Calu3 (cell line): ENCODE measurements at regions not wholly inside any gene's neighbourhood (a gene's known extent, or its start where the extent isn't known, plus 50 kb on each side); places are given as distances from the start of the nearest gene placed in this dataset.

ENCODE experiments used
- BruUV-seq: library from RNA; stranded (reverse); fragments of 400-500 nt; replicated peaks from 2 replicates; lab custom pipeline; 2021; lab: Mats Ljungman, UMichigan
- CTCF ChIA-PET: fragments of 300-600 bp; sonication (Branson Sonifier 250); formaldehyde crosslinking; loops from one replicate; lab custom pipeline; 2022; ENCODE audit warnings: antibody characterized with exemption; lab: Charles Lee
- DNase-seq: peaks from one replicate; pipeline ENCODE4 v3.0.0; 2022
- H3K27ac Mint-ChIP-seq: one replicate; pipeline ENCODE4 v1.8.0; 2022; ENCODE audit warnings: mixed read lengths; ENCODE audit not compliant: unreplicated experiment
- H3K27me3 Mint-ChIP-seq: one replicate; pipeline ENCODE4 v1.8.0; 2022; ENCODE audit warnings: mixed read lengths; ENCODE audit not compliant: unreplicated experiment
- H3K36me3 Mint-ChIP-seq: one replicate; pipeline ENCODE4 v1.8.0; 2022; ENCODE audit warnings: mild to moderate bottlenecking, moderate library complexity, mixed read lengths; ENCODE audit not compliant: insufficient read depth, unreplicated experiment
- H3K4me1 Mint-ChIP-seq: one replicate; pipeline ENCODE4 v1.8.0; 2022; ENCODE audit warnings: mild to moderate bottlenecking, low read depth, mixed read lengths; ENCODE audit not compliant: unreplicated experiment
- H3K4me3 Mint-ChIP-seq: one replicate; pipeline ENCODE4 v1.8.0; 2022; ENCODE audit warnings: mild to moderate bottlenecking, low read depth, moderate library complexity, mixed read lengths; ENCODE audit not compliant: unreplicated experiment
- H3K9me3 Mint-ChIP-seq: one replicate; pipeline ENCODE4 v1.8.0; 2022; ENCODE audit warnings: low read depth, mixed read lengths; ENCODE audit not compliant: unreplicated experiment
- CTCF ChIP-seq: fragments of 200-600 bp; IDR thresholded peaks from one replicate; pipeline ENCODE4 v1.8.0; 2022; ENCODE audit warnings: antibody characterized with exemption; ENCODE audit not compliant: unreplicated experiment
- intact Hi-C: fragments of 100-400 bp; cut with micrococcal nuclease; formaldehyde crosslinking; loops from one replicate; pipeline ENCODE4 v1.10.0; 2022; ENCODE audit not compliant: unreplicated experiment

GRCh38 chr1:228935855-228936727 is 200.8 kb downstream of the RHOU start:
- intact Hi-C loops: loop anchor here (5.0 to 10.0 kb wide), 2 partner anchors 84 to 219 kb away; no protein-coding TSS in a partner anchor
- H3K36me3 Mint-ChIP-seq: no peaks in the 10 kb centered on the region
- CTCF ChIA-PET: no interaction called here
- no peaks in the 10 kb centered on the region for H3K9me3 Mint-ChIP-seq
- H3K27ac Mint-ChIP-seq: no peak overlapping the region
- no peak for TF ChIP-seq CTCF
- no peak overlapping the region for H3K4me3 Mint-ChIP-seq
- H3K4me1 Mint-ChIP-seq: peaks cover 33% of the 10 kb centered on the region
- BruUV-seq: no TSS peak
- no peak for DNase-seq
- H3K27me3 Mint-ChIP-seq: peaks cover 8% of the 10 kb centered on the region

- no peak overlapping the region for H3K27ac Mint-ChIP-seq
These were observed 201.6 kb downstream of the RHOU start for GRCh38 chr1:228936881-228937280.

GRCh38 chr1:228937351-228937750 is 202.1 kb downstream of the RHOU start:
- Mint-ChIP-seq H3K36me3 (no peaks in the 10 kb centered on the region), H3K27me3 (peaks cover 8% of the 10 kb centered on the region), H3K9me3 (no peaks in the 10 kb centered on the region), H3K4me3 (no peak overlapping the region), H3K27ac (no peak overlapping the region), H3K4me1 (peaks cover 40% of the 10 kb centered on the region)
- CTCF ChIA-PET: no interaction called here
- intact Hi-C loops: loop anchor here (5.0 to 10.0 kb wide), 2 partner anchors 85 to 217 kb away; no protein-coding TSS in a partner anchor
- BruUV-seq: no TSS peak
- no peak for TF ChIP-seq CTCF
- no peak for DNase-seq

More at GRCh38 chr1:228936881-228937280, 201.6 kb downstream of the RHOU start:
- no peak for DNase-seq
- BruUV-seq: no TSS peak
- no peak for TF ChIP-seq CTCF
- no peak overlapping the region for H3K4me3 Mint-ChIP-seq
- no peaks in the 10 kb centered on the region for H3K36me3 Mint-ChIP-seq
- H3K27me3 Mint-ChIP-seq: peaks cover 8% of the 10 kb centered on the region
- CTCF ChIA-PET: no interaction called here
- intact Hi-C loops: loop anchor here (5.0 to 10.0 kb wide), 2 partner anchors 85 to 218 kb away; no protein-coding TSS in a partner anchor
- H3K4me1 Mint-ChIP-seq: peaks cover 40% of the 10 kb centered on the region
- H3K9me3 Mint-ChIP-seq: no peaks in the 10 kb centered on the region

GRCh38 chr1:228937851-228938536 is 202.7 kb downstream of the RHOU start:
- intact Hi-C loops: loop anchor here (5.0 to 10.0 kb wide), 2 partner anchors 86 to 217 kb away; no protein-coding TSS in a partner anchor
- no peak overlapping the region for H3K27ac Mint-ChIP-seq
- peaks cover 8% of the 10 kb centered on the region for H3K27me3 Mint-ChIP-seq
- H3K4me3 Mint-ChIP-seq: no peak overlapping the region
- no peaks in the 10 kb centered on the region for H3K9me3 Mint-ChIP-seq
- CTCF ChIA-PET: no interaction called here
- peaks cover 40% of the 10 kb centered on the region for H3K4me1 Mint-ChIP-seq
- no TSS peak for BruUV-seq
- DNase-seq: no peak
- no peaks in the 10 kb centered on the region for H3K36me3 Mint-ChIP-seq
- no peak for TF ChIP-seq CTCF
